HG03521 (cell line): ENCODE measurements at regions not wholly inside any gene's neighbourhood (a gene's known extent, or its start where the extent isn't known, plus 50 kb on each side); places are given as distances from the start of the nearest gene placed in this dataset.
"Not testable (repeated sequence)": the region's sequence is repeated elsewhere in the genome, so short reads cannot be mapped to it uniquely, and the experiment has no call there.

Experiments
- ATAC-seq: cut with Tn5 transposase; IDR thresholded peaks from one replicate; pipeline ENCODE4 v1.9.1; 2021; ENCODE audit warnings: mild to moderate bottlenecking, moderate library complexity; ENCODE audit not compliant: unreplicated experiment

DNA sequence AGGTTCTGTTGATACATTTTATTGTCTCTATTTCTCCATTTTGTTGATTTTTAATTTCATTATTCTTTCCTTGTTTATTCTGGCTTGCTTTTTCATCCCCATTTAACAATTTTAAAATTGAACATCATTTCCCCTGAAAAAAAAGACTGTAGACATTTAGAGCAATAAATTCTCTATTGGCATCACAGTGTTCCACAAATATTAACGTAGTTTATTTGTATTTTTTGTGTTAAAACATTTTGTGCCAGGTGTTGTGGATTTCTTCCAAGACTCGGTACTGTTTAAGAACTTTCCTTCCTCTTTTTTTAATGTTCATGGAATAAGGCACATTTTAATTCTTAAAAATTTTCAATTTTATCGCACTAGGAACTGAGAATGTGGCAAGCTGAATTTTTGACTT, 156.1 kb upstream of the NPY start:
- ATAC-seq: no peak

DNA sequence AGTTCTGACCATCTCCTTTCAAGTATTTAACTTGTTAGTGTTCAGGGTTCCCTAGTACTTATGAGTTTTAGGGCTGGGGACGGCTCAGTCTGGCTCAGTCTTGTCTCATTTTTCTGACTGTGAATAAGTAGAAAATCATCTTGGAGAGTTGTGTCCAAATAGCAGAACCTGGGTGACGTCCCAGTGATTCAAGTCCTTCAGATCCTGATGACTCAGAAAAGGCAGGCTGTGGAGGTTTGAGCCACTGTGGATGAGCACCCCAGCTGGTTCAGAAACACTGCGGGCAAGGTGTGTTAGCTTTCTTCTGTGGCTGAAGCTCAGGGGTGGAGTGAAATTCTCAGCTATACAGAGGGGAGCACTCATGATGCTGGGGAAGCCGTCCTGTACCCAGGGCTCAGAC, 154.4 kb upstream of the NPY start:
- ATAC-seq: no peak

DNA sequence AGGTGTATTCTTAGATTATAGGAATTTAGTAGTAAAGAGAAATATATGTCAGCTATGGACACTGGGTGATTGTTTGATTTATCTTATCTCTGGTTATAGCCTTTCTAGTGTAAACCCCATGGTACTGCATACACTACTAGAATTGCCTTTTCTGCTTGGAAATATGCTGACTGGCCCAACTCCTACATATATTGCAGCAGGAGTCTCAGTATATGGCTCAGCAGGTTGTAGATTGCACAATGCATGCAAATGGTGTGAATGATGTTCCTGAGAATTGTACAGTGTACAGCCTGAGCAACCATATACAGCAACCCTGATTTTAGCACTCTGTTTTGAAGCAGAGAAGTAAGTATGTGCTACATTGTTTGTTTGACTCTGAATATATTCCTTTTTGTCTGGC, 153.4 kb upstream of the NPY start:
- ATAC-seq: no peak

DNA sequence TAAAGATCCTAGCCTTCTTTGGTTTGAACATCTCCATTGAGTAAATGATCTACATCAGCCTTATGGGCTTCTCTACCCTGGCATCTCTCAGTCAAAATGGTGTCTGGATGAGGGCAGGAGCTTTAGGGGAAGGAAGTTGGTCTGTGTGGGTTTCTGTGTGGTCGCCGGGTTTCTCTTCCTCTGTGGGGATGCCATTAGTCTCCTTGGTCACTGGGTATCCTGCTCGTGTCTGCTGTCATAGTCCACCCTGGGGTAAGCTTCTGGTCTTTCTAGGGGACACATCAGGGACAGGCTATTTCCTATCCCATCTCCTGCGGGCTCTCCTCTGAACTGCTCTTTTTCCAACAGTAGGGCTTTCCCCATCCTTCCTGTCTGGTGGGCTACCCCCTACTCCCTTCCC, 150.3 kb upstream of the NPY start:
- ATAC-seq: no peak

DNA sequence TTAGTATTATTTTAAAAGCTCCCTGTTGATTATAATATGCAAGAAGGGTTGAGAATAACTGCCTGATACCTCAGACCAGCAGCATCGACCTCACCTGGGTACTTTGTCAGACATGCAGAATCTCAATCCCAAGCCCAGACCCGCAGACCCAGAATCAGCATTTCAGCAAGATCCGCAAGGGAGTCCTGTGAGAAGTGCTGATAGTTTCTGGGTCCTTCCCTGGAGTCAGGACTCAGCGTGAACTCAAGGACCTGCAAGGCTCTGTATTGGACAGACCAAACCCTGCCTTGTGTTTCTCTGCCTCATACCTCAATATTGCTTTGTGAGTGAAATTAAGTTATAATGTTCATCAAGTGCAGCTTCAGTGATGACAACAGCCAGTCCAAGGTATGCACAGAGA, 149.5 kb upstream of the NPY start:
- ATAC-seq: no peak

DNA sequence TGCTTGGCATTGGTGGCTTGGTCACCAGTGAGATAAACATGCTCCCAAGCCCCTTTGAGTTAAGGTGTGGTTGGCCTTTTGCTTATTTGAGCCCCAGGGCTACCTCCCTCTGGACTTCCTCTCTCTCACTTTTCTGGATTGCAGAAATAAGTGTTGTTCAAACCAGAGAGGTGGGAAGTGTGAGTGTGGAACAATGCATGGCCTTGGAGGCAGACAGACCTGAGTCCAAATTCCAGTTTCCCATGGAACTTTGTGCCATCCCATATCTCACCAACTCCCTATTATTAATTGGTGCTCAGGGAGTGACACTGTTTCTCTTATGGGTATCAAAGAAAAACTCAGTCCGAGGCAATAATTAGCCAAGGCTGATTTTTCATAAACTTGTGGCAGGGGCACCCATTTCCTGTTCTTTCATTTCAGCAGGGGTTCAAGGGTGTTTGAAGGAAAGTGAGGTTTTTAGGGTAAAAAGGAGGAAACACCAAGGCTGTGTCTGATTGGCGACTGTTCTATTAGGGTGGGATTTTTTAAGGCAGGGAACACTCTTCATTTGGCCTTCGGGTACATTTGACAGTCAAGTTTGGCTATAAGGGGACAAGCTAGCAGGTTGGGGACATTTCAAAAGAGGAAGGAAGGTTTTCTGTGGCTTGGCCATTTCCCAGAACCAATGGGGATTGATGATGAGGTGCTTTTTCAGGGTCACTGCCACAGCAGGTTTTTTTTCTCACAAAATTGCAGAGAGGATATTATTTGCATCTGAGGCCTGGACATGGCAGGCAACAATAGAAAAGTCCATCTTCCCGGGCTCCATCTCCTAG, 148.8 kb upstream of the NPY start:
- peak; percentile 53 for ATAC-seq

DNA sequence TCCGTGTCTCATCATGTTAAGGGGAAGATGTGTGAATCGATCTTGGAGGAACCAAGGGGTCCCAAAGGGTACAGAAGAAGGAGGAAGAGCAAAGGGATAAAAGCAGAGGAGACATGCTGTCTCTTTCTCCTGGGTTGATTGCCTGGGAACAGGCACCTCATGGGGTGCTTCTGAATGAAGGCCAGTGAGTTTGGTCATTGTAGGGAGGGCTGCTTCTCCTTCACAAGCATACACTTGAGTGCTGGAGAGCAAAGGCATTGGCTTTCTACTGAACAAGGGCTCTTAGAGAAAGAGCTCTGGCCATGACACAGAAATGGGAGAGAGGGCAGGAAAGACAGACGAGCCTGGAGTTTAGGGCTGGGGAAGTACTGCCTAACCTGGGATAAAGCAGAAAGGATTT, 146.7 kb upstream of the NPY start:
- no peak for ATAC-seq

DNA sequence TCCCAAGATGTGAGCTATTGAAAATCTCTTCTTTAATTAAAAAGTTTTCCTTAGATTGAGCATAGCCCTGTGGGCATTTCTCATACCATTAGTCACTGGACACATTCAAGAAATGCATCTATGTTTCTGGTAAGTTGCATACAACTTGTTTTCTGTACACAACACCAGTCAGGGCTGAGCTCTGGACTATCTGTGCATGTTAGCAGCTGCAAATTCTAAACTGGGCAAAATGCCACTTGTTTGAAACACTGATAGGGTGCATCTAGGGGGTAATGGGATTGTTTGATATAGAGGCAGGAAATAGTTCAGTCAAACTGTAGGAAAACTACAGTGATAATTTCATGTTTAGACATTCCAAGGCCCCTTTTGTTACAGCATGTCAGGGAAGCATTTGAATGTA, 145.6 kb upstream of the NPY start:
- no peak for ATAC-seq

DNA sequence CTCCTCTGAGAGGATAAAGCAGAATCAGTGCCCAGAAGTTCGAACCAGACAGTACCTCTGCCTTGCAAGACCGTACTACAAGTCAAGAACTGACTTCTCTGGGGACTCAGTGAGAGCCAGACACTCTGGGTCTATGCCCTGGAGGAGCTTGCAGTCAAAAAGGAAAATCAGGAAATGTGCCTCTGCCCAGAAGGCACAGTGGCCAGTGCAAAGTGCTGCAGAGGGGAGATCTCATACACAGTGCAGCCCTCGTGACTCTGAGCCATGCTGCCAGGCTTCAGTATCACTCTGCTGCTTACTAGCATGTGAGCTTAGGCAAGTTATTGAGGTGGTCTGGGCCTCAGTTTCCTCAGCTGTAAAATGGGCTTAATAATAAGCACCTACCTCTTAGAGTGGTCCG, 144.0 kb upstream of the NPY start:
- ATAC-seq: no peak

DNA sequence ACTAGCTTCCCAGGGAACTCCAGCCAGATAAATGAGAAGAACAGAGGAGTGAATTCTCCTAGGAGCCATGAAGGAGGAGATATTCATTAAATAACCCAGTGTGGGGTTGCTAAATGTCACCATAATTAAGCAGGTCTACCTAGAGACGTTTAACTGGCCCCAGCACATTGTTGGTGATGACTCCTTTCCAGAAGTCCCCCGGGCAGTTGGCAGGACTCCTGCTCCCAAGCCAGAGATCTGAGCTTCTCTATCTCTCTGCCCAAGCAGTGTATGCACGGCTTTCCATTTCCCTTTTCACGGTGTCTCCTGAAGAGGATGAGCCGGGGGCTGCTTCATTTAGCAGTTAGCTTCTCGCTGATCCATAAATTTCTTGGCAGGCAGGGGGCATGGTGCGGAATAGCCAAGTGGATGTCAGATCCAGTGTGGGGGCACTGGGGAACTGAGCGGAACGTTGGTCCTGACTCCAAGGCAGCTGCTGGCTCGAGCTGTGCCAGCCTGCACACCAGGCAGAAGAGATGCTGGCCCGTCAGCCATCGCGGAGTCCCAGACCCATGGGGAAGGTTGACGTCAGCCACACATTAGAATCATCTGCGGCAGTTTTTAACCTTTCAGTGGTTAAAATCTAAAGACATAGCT, 142.0 kb upstream of the NPY start:
- no peak for ATAC-seq

DNA sequence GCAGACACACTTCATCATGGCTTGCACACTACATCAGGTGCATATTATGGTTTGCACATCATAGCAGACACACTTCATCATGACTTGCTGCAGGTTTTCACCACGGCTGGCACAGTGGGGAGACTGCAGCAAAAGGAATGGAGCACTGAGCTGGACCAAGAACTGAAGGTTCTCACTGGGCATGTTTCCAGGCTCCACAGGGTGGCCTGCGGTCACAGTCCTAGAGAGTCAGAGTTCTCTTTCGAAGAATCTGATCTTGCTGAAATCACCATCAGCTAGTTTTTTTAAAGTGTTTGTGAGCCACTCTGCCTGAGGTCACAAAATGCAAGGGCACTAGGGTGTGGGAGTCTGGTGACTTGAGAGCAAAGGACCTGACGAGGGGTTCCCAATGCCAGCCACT, 140.4 kb upstream of the NPY start:
- ATAC-seq: no peak

DNA sequence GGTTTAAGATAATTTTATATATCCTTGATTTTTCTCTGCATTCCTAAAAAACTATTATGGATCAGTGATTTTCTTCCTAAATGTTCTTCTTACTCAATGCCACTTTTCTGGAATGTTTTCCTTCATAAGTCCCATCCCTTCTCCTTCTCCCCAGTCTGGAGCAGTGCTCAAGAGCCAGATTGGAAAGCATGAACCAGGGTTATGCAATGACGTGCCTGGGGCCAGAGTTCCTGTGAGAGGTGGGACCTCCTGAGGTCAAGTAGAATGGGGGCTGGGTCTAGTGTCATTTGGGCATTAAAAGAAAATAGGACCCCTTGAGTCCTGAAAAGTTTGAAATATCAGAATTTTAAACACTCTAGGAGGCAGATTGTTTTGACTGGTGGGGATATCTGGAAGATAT, 132.0 kb upstream of the NPY start:
- ATAC-seq: no peak

DNA sequence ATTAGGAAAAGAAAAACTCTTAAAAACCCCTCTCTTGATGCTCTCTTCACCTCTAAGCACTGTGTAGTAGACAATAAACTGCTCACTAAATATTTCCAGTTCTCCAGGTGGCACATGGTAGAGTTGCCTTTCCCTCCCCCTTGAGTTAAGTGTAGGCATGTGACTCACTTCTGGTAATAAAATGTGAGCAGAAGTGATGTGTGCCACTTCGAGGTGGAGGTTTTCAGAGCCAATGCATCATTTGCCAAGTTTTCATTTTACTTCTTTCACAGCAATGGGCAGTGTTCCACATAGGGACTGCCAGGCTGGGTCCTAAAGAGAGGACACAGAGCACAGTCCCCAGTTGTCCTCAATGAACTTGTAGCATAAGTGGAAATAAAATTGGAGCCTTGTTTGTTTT, 131.6 kb upstream of the NPY start:
- no peak for ATAC-seq

DNA sequence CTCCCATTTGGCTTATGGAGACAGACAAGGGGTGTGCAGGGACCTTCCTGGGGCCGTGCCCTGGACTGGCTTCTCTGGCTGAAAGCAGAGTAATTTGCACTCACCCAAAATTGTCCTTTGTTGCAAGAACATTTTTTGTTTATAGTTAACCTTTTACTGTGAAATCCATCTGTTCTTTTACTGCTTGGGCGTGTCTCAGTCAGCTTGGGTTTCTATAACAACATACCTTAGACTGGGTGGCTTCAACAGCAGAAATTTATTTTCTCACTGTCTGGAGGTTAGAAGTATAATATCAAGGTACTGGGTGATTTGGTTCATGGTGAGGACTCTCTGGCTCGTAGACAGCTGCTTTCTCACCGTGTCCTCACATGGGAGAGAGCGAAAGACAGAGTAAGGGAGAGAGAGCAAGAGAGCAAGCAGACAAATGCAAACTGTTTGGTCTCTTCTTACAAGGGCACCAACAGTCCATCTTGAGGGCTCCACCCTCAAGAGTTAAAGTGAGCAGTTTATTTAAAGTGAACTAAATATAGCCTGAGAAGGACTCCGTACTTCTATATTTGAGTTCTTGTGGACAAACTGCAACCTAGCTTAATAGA, 131.0 kb upstream of the NPY start:
- no peak for ATAC-seq

DNA sequence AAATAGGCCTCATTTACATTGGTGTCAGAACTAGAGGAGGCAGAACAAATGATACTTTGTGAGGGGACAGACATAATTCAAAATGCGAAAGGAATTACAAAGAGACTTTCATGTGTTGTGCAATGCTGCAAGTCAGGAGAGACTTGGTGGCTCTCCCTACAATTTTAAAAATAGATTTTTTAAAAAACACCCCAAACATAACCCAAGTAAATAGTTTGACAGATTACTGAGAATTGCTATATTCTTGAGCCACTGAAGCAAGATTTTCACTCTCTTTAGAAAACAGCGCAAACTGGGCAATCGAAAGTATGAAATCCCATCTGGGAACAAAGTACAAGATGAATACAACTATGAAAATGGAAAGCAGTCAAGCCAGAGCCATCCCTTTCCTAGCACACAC, 126.3 kb upstream of the NPY start:
- no peak for ATAC-seq

DNA sequence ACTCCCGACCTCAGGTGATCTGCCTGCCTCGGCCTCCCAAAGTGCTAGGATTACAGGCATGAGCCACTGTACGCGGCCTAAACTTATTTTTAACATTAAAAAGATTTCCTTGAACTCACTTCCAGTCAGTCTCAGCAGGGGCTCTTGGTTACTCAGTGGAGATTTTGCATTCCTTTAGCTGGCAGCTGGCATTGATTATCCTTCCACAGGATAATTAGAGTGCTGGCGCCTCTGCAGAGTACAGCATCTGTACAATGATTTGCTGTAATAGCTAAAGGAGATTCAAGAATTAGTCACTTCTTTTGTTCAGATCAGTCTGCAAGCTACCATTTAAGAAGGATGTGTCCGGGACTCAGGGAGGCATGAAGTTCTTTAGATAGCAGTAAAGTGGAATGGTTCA, 125.0 kb upstream of the NPY start:
- no peak for ATAC-seq

DNA sequence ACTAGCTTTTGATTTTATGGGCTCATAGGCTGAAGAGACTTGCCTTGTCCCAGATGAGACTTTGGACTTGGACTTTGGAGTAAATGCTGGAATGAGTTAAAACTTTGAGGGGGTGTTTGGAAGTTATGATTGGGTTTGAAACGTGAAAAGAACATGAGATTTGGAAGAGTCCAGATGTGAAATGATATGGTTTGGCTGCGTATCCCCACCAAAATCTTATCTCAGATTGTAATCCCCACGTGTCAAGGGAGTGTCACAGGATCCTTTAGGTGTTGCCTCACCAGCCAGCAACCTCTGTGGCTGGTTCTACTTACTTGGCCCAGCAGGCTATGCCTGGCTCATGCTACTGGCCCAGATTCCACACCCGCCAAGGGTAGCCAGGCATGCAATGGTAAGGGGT, 119.6 kb upstream of the NPY start:
- no peak for ATAC-seq

DNA sequence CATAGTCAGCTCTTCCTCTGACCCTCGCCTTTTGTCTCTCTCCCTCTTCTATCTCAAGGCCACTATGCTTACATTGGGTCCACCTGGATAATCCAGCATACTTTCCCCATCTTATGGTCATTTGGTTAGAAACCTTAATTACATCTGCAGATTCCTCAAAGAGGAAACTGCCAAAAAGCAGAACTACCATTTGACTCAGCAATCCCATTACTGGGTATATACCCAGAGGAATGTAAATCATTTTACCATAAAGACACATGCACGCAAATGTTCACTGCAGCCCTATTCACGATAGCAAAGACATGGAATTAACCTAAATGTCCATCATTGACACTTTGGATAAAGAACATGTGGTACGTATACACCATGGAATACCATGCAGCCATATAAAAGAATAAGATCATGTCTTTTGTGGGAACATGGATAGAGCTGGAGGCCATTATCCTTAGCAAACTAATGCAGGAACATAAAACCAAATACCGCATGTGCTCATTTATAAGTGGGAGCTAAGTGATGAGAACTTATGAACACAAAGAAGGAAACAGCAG, 114.8 kb upstream of the NPY start:
- ATAC-seq: no peak

DNA sequence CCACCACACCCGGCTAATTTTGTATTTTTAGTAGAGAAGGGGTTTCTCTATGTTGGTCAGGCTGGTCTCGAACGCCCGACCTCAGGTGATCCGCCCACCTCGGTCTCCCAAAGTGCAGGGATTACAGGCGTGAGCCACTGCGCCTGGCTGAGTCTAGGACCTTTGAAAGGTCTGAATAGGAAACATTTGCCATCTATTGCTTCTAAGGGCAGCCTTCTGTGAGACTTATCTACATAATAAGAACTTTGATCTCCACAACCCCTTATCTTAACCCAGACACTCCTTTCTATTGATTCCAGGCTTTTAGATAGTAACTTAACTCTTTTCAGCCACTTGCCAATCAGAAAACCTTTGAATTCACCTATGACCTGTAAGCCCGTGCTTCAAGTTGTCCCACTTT, 112.0 kb upstream of the NPY start:
- ATAC-seq: not testable (repeated sequence)

DNA sequence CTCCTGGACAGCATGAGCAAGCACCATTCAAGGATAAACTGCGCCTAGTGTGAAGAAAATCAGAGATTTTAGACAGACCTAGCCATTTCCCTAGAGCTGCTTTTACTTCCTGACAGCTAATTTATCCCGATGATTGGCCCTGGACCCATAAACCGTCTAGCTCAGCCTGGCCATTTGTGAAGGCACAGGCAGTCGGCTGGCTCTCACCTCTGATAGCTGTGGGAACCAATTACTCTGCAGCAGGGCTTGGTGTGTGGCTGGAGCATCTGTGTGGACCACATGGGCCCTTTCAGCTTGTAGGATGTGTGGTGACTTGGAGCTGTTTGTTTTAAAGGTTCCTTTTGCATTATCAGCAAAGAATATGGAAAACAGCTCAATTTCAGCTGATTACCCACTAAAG, 111.1 kb upstream of the NPY start:
- no peak for ATAC-seq

DNA sequence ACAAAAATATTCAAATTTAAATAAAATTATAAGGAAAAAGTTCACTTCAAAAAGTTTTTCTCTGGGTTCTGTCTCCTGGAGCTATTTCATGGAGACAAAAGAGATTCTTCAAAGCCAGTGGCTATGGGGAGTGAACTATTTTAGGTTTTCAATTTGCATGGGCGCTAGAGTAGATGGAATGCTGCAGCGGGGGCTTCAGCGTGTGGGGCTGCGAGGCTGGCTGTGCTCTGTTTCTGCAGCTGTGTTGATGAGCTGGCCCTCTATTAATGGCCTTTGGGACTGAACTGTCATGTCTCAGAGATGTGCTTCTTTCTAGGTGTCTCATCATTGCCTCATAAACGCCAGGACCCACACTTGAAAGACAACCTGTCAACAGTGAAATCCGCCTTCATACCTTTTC, 108.4 kb upstream of the NPY start:
- no peak for ATAC-seq
